NCI-H446 treated with DMSO at 0.1 percent for 48 hours (cell line): ENCODE measurements at regions not wholly inside any gene's neighbourhood (a gene's known extent, or its start where the extent isn't known, plus 50 kb on each side); places are given as distances from the start of the nearest gene placed in this dataset.

Experiments used
- DNase-seq: peaks from one replicate; lab custom pipeline; 2025; lab: John Stamatoyannopoulos, UW

GRCh38 chr4:79467246-79467932 lies 59.4 kb upstream of the GK2 start:
- DNase-seq, result no peak

GRCh38 chr4:79466621-79467020 lies 58.6 kb upstream of the GK2 start:
- DNase-seq, result no peak
